Spinal cord (tissue), 9 donors: ENCODE measurements at regions not wholly inside any gene's neighbourhood (a gene's known extent, or its start where the extent isn't known, plus 50 kb on each side); places are given as distances from the start of the nearest gene placed in this dataset.

Experiments used
- DNase-seq, 6 donors: peaks; one replicate each; pipeline versions ENCODE4 v3.0.0 to v3.0.0-alpha.2; 2013 to 2015; ENCODE audit warnings: low spot score in 6 of 6, low read depth in 4 of 6
- H3K27ac ChIP-seq: one replicate; pipeline ENCODE4 v1.5.1; 2013; ENCODE audit warnings: low read depth, low read length, control low read depth
- H3K27me3 ChIP-seq: one replicate; pipeline ENCODE4 v1.6.1; 2013; ENCODE audit warnings: low read length; ENCODE audit not compliant: control insufficient read depth, insufficient read depth
- H3K36me3 ChIP-seq: one replicate; pipeline ENCODE4 v1.6.1; 2013; ENCODE audit warnings: low read length; ENCODE audit not compliant: control insufficient read depth, insufficient read depth
- H3K4me1 ChIP-seq: one replicate; pipeline ENCODE4 v1.6.1; 2013; ENCODE audit warnings: low read length; ENCODE audit not compliant: control insufficient read depth, insufficient read depth
- H3K4me3 ChIP-seq: one replicate; pipeline ENCODE4 v1.5.1; 2013; ENCODE audit warnings: low read depth, low read length, control low read depth
- H3K9me3 ChIP-seq: one replicate; pipeline ENCODE4 v1.6.1; 2013; ENCODE audit warnings: low read length; ENCODE audit not compliant: control insufficient read depth, insufficient read depth
- WGBS: methylation state at CpG from one replicate; pipeline ENCODE4 v1.1.5; 2013; ENCODE audit warnings: missing lambda C conversion rate; ENCODE audit not compliant: insufficient coverage; 5-methylcytosine and 5-hydroxymethylcytosine counted together
- donor health status: healthy.

DNA sequence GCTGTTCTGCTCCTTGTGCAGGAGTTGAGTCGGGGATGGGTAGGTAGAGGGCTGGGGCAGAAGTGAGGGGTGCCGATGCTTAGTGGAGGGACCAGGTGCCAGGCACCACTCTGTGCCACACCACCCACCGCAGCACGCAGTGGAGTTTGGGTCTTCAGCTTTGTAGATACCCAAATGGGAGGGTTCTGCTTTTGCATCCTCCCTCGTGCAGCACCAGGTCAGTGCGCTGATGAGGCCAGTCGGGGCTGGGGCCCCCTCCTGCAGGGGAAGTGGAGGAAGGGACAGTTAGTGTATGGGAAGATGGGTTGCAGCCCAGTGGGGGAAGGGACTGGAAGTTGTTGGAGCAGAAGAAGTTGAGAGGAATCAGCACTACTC, 244.0 kb downstream of the RHOU start:
- H3K27ac ChIP-seq, result no peak overlapping the region
- 85% methylated on average over 6 of the region's 7 CpGs for WGBS
- no peaks in the 10 kb centered on the region for H3K36me3 ChIP-seq
- DNase-seq, result no peak
- peaks cover 21% of the 10 kb centered on the region for H3K4me1 ChIP-seq
- H3K9me3 ChIP-seq, result no peaks in the 10 kb centered on the region
- H3K27me3 ChIP-seq, result no peaks in the 10 kb centered on the region
- H3K4me3 ChIP-seq, result no peak overlapping the region

GRCh38 chr1:228979774-228980173, 244.5 kb downstream of the RHOU start:
- Histone ChIP-seq H3K27me3 (no peaks in the 10 kb centered on the region), H3K4me3 (no peak overlapping the region), H3K27ac (no peak overlapping the region), H3K9me3 (no peaks in the 10 kb centered on the region), H3K4me1 (peaks cover 16% of the 10 kb centered on the region), H3K36me3 (no peaks in the 10 kb centered on the region)
- DNase-seq, result no peak
- WGBS, result 94% methylated on average over 6 of the region's 6 CpGs

GRCh38 chr1:228980232-228980937, 245.1 kb downstream of the RHOU start:
- Histone ChIP-seq H3K27ac (no peak overlapping the region), H3K36me3 (no peaks in the 10 kb centered on the region), H3K4me3 (no peak overlapping the region), H3K9me3 (no peaks in the 10 kb centered on the region), H3K4me1 (peaks cover 16% of the 10 kb centered on the region), H3K27me3 (no peaks in the 10 kb centered on the region)
- DNase-seq, result no peak
- WGBS, result 91% methylated on average over 4 of the region's 9 CpGs

- 92% methylated on average over 3 of the region's 5 CpGs for WGBS
- Histone ChIP-seq H3K4me1 (peaks cover 29% of the 10 kb centered on the region), H3K9me3 (no peaks in the 10 kb centered on the region), H3K36me3 (no peaks in the 10 kb centered on the region), H3K27ac (no peak overlapping the region), H3K27me3 (no peaks in the 10 kb centered on the region), H3K4me3 (no peak overlapping the region)
- no peak for DNase-seq
Observed at GRCh38 chr1:228982637-228983036, 247.4 kb downstream of the RHOU start.

GRCh38 chr1:228983231-228983660, 248.0 kb downstream of the RHOU start:
- 97% methylated on average over 5 of the region's 6 CpGs for WGBS
- no peaks in the 10 kb centered on the region for H3K9me3 ChIP-seq
- no peaks in the 10 kb centered on the region for H3K36me3 ChIP-seq
- no peak for DNase-seq
- peaks cover 35% of the 10 kb centered on the region for H3K4me1 ChIP-seq
- H3K4me3 ChIP-seq, result no peak overlapping the region
- no peak overlapping the region for H3K27ac ChIP-seq
- H3K27me3 ChIP-seq, result no peaks in the 10 kb centered on the region

GRCh38 chr1:228983661-228984060, 248.4 kb downstream of the RHOU start:
- Histone ChIP-seq H3K4me3 (no peak overlapping the region), H3K36me3 (no peaks in the 10 kb centered on the region), H3K9me3 (no peaks in the 10 kb centered on the region), H3K27ac (no peak overlapping the region), H3K4me1 (peaks cover 32% of the 10 kb centered on the region), H3K27me3 (no peaks in the 10 kb centered on the region)
- no peak for DNase-seq
- WGBS, result 77% methylated on average over 3 of the region's 4 CpGs

DNA sequence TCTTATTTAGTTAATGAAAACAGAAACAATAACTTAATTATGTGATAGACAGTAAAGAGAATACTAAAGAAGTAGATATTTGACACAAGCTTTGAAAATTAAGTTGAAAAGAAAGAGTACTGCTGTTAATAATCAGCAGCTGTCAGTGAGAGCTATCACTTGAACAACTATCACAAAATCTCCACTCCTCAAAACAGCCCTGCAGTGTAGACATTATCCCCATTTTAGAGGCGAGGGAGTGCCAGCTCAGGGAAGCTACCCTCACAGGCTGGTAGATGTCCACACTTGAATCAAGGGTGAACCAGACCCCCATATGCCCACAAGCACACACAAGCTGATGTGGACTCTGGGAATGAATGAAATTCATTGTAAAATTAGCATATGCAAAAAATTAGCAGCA, 248.8 kb downstream of the RHOU start:
- DNase-seq, result no peak
- Histone ChIP-seq H3K27me3 (no peaks in the 10 kb centered on the region), H3K27ac (no peak overlapping the region), H3K4me1 (peaks cover 28% of the 10 kb centered on the region), H3K36me3 (no peaks in the 10 kb centered on the region), H3K4me3 (no peak overlapping the region), H3K9me3 (no peaks in the 10 kb centered on the region)
- WGBS, result 80% methylated on average over 1 of the region's 1 CpG

GRCh38 chr1:228984646-228985631, 249.7 kb downstream of the RHOU start:
- peaks cover 32% of the 10 kb centered on the region for H3K4me1 ChIP-seq
- no peak for DNase-seq
- H3K36me3 ChIP-seq, result no peaks in the 10 kb centered on the region
- WGBS, result 86% methylated on average over 7 of the region's 7 CpGs
- no peaks in the 10 kb centered on the region for H3K9me3 ChIP-seq
- H3K27me3 ChIP-seq, result no peaks in the 10 kb centered on the region
- H3K4me3 ChIP-seq, result no peak overlapping the region
- H3K27ac ChIP-seq, result no peak overlapping the region

GRCh38 chr1:228985661-228986060, 250.4 kb downstream of the RHOU start:
- Histone ChIP-seq H3K27me3 (no peaks in the 10 kb centered on the region), H3K4me1 (peaks cover 35% of the 10 kb centered on the region), H3K9me3 (no peaks in the 10 kb centered on the region), H3K27ac (no peak overlapping the region), H3K4me3 (no peak overlapping the region), H3K36me3 (no peaks in the 10 kb centered on the region)
- 91% methylated on average over 2 of the region's 2 CpGs for WGBS
- no peak for DNase-seq
